ENCODE measurements at regions not wholly inside any gene's neighbourhood (a gene's known extent, or its start where the extent isn't known, plus 50 kb on each side); places are given as distances from the start of the nearest gene placed in this dataset.

GRCh38 chr2:13260402-13260801 lies 543.7 kb downstream of the TRIB2 start:
- Histone ChIP-seq H3K27ac (ENCODE audit: insufficient read depth, low read length) (no peak overlapping the region), H2AFZ (ENCODE audit: low read length) (no peak overlapping the region), H3K4me3 (replicated peaks in 1 of 4; ENCODE audit: control extremely low read depth in 1 of 4, insufficient read depth in 1 of 4, low read depth in 3 of 4, low read length in 4 of 4) (no peak overlapping the region), H3K27me3 (ENCODE audit: control insufficient read depth, insufficient read depth, low read length) (no peaks in the 10 kb centered on the region), H4K20me1 (ENCODE audit: control insufficient read depth, extremely low read depth, insufficient read depth, low read length) (no peaks in the 10 kb centered on the region), H3K4me1 (ENCODE audit: control insufficient read depth, extremely low read depth, insufficient read depth, low read length) (no peaks in the 10 kb centered on the region), H3K36me3 (ENCODE audit: control insufficient read depth, insufficient read depth, low read length) (no peaks in the 10 kb centered on the region), H3K9me3 (ENCODE audit: control insufficient read depth, insufficient read depth, low read depth, low read length) (no peaks in the 10 kb centered on the region), H3K4me2 (ENCODE audit: extremely low read depth, insufficient read depth, low read length) (no peak overlapping the region), H3K79me2 (ENCODE audit: control insufficient read depth, insufficient read depth, low read length) (no peaks in the 10 kb centered on the region), H3K9ac (ENCODE audit: insufficient read depth, low read length) (no peak overlapping the region)
- no peak for DNase-seq (ENCODE audit: low read depth in 2 of 2)
- TF ChIP-seq CTCF (conservative IDR thresholded peaks at IDR 0.05 in 1 of 2, IDR thresholded peaks at IDR 0.05 in 1 of 2; ENCODE audit: low read depth in 1 of 2, low read length in 2 of 2) (no peak), EZH2 (IDR thresholded peaks at IDR 0.05; ENCODE audit: low read length, missing control alignments) (no peak)

GRCh38 chr2:13266166-13266565 lies 549.4 kb downstream of the TRIB2 start:
- TF ChIP-seq EZH2 (IDR thresholded peaks at IDR 0.05; ENCODE audit: low read length, missing control alignments), result no peak
- TF ChIP-seq CTCF (conservative IDR thresholded peaks at IDR 0.05 in 1 of 2, IDR thresholded peaks at IDR 0.05 in 1 of 2; ENCODE audit: low read depth in 1 of 2, low read length in 2 of 2), result no peak
- H2AFZ ChIP-seq (ENCODE audit: low read length), result no peak overlapping the region

DNA sequence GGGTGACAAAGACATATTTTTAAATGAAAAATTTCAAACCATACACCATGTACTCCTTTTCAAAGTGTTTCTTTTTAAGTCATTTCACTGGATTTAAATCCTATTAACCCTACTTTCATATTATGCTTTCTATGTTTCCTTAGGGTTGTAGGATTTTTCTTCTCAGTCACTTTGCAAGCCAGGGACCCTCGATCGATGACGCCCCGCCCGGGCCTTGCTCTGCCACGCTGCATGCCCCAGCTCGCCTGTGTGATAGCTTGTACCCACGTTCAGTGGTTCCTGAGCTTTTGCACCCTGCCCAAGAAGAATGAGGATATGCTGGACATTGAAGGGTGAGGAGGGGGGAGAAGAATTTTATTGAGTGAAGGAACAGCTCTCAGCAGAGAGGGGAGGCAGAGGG lies 568.0 kb downstream of the TRIB2 start:
- no peaks in the 10 kb centered on the region for H3K79me2 ChIP-seq (ENCODE audit: control insufficient read depth, insufficient read depth, low read length)
- DNase-seq (ENCODE audit: low read depth in 2 of 2), result no peak
- H4K20me1 ChIP-seq (ENCODE audit: control insufficient read depth, extremely low read depth, insufficient read depth, low read length), result no peaks in the 10 kb centered on the region
- no peaks in the 10 kb centered on the region for H3K4me1 ChIP-seq (ENCODE audit: control insufficient read depth, extremely low read depth, insufficient read depth, low read length)
- H3K27me3 ChIP-seq (ENCODE audit: control insufficient read depth, insufficient read depth, low read length), result no peaks in the 10 kb centered on the region
- H3K36me3 ChIP-seq (ENCODE audit: control insufficient read depth, insufficient read depth, low read length), result no peaks in the 10 kb centered on the region
- TF ChIP-seq EZH2 (IDR thresholded peaks at IDR 0.05; ENCODE audit: low read length, missing control alignments), result no peak
- TF ChIP-seq CTCF (conservative IDR thresholded peaks at IDR 0.05 in 1 of 2, IDR thresholded peaks at IDR 0.05 in 1 of 2; ENCODE audit: low read depth in 1 of 2, low read length in 2 of 2), result no peak
- H3K4me2 ChIP-seq (ENCODE audit: extremely low read depth, insufficient read depth, low read length), result no peak overlapping the region
- H3K9me3 ChIP-seq (ENCODE audit: control insufficient read depth, insufficient read depth, low read depth, low read length), result no peaks in the 10 kb centered on the region
- no peak overlapping the region for H3K4me3 ChIP-seq (replicated peaks in 1 of 4; ENCODE audit: control extremely low read depth in 1 of 4, insufficient read depth in 1 of 4, low read depth in 3 of 4, low read length in 4 of 4)
- no peak overlapping the region for H2AFZ ChIP-seq (ENCODE audit: low read length)
- no peak overlapping the region for H3K9ac ChIP-seq (ENCODE audit: insufficient read depth, low read length)
- no peak overlapping the region for H3K27ac ChIP-seq (ENCODE audit: insufficient read depth, low read length)

More at GRCh38 chr2:13266166-13266565, 549.4 kb downstream of the TRIB2 start:
- no peak overlapping the region for H3K27ac ChIP-seq (ENCODE audit: insufficient read depth, low read length)
- H3K4me3 ChIP-seq (replicated peaks in 1 of 4; ENCODE audit: control extremely low read depth in 1 of 4, insufficient read depth in 1 of 4, low read depth in 3 of 4, low read length in 4 of 4), result no peak overlapping the region
- H3K9me3 ChIP-seq (ENCODE audit: control insufficient read depth, insufficient read depth, low read depth, low read length), result no peaks in the 10 kb centered on the region
- no peaks in the 10 kb centered on the region for H3K27me3 ChIP-seq (ENCODE audit: control insufficient read depth, insufficient read depth, low read length)
- H4K20me1 ChIP-seq (ENCODE audit: control insufficient read depth, extremely low read depth, insufficient read depth, low read length), result no peaks in the 10 kb centered on the region
- DNase-seq (ENCODE audit: low read depth in 2 of 2), result no peak
- H3K4me2 ChIP-seq (ENCODE audit: extremely low read depth, insufficient read depth, low read length), result no peak overlapping the region
- no peaks in the 10 kb centered on the region for H3K79me2 ChIP-seq (ENCODE audit: control insufficient read depth, insufficient read depth, low read length)
- no peaks in the 10 kb centered on the region for H3K36me3 ChIP-seq (ENCODE audit: control insufficient read depth, insufficient read depth, low read length)
- no peaks in the 10 kb centered on the region for H3K4me1 ChIP-seq (ENCODE audit: control insufficient read depth, extremely low read depth, insufficient read depth, low read length)
- H3K9ac ChIP-seq (ENCODE audit: insufficient read depth, low read length), result no peak overlapping the region
